ENCODE measurements at regions not wholly inside any gene's neighbourhood (a gene's known extent, or its start where the extent isn't known, plus 50 kb on each side); places are given as distances from the start of the nearest gene placed in this dataset.

- no peak for TF ChIP-seq CTCF (IDR thresholded peaks at IDR 0.05)
- no peak for TF ChIP-seq POLR2A (IDR thresholded peaks at IDR 0.05)
These were observed 79.8 kb downstream of the CDO1 start for GRCh38 chr5:115736690-115737005.

Data from heart left ventricle (tissue), 13 donors.